ENCODE measurements at regions not wholly inside any gene's neighbourhood (a gene's known extent, or its start where the extent isn't known, plus 50 kb on each side); places are given as distances from the start of the nearest gene placed in this dataset.

GRCh38 chr13:44764302-44764692 is 188.2 kb upstream of the TSC22D1 start:
- H3K9me2 ChIP-seq (ENCODE audit: low read depth, low read length): no peaks in the 10 kb centered on the region
- H3K4me3 ChIP-seq (ENCODE audit: low read depth, low read length, poor library complexity, severe bottlenecking): no peak overlapping the region
- H2AFZ ChIP-seq (ENCODE audit: low read length): no peak overlapping the region
- no peaks in the 10 kb centered on the region for H3K79me2 ChIP-seq (ENCODE audit: insufficient read depth, low read length)
- TF ChIP-seq EZH2 (IDR thresholded peaks at IDR 0.05; ENCODE audit: borderline replicate concordance, low read length) (no peak), CTCF (IDR thresholded peaks at IDR 0.05; ENCODE audit: low read length) (no peak)
- H4K20me1 ChIP-seq (ENCODE audit: insufficient read depth, low read length): no peaks in the 10 kb centered on the region
- no peaks in the 10 kb centered on the region for H3K4me1 ChIP-seq (ENCODE audit: insufficient read depth, low read length, severe bottlenecking)
- no peak overlapping the region for H3K4me2 ChIP-seq (ENCODE audit: low read length)
- no peaks in the 10 kb centered on the region for H3K27me3 ChIP-seq (ENCODE audit: insufficient read depth, low read length)
- H3K9ac ChIP-seq (ENCODE audit: low read length): no peak overlapping the region
- no peaks in the 10 kb centered on the region for H3K36me3 ChIP-seq (ENCODE audit: insufficient read depth, low read length)
- no peaks in the 10 kb centered on the region; the same call in 1 of the 2 replicates for H3F3A ChIP-seq (ENCODE audit: insufficient read depth, low read length)
- H3K27ac ChIP-seq (ENCODE audit: low read depth, low read length, poor library complexity, severe bottlenecking): no peak overlapping the region
- no peaks in the 10 kb centered on the region for H3K9me3 ChIP-seq (ENCODE audit: low read length)

GRCh38 chr13:44763615-44764301 is 187.6 kb upstream of the TSC22D1 start:
- Histone ChIP-seq H3K9me3 (ENCODE audit: low read length) (no peaks in the 10 kb centered on the region), H3K9me2 (ENCODE audit: low read depth, low read length) (no peaks in the 10 kb centered on the region), H3K4me2 (ENCODE audit: low read length) (no peak overlapping the region), H3K9ac (ENCODE audit: low read length) (no peak overlapping the region), H3K27ac (ENCODE audit: low read depth, low read length, poor library complexity, severe bottlenecking) (no peak overlapping the region), H3K36me3 (ENCODE audit: insufficient read depth, low read length) (no peaks in the 10 kb centered on the region), H4K20me1 (ENCODE audit: insufficient read depth, low read length) (no peaks in the 10 kb centered on the region), H3K4me1 (ENCODE audit: insufficient read depth, low read length, severe bottlenecking) (no peaks in the 10 kb centered on the region), H3K79me2 (ENCODE audit: insufficient read depth, low read length) (no peaks in the 10 kb centered on the region), H2AFZ (ENCODE audit: low read length) (no peak overlapping the region), H3K27me3 (ENCODE audit: insufficient read depth, low read length) (no peaks in the 10 kb centered on the region), H3F3A (ENCODE audit: insufficient read depth, low read length) (no peaks in the 10 kb centered on the region; the same call in 1 of the 2 replicates), H3K4me3 (ENCODE audit: low read depth, low read length, poor library complexity, severe bottlenecking) (no peak overlapping the region)
- TF ChIP-seq EZH2 (IDR thresholded peaks at IDR 0.05; ENCODE audit: borderline replicate concordance, low read length): no peak
- no peak for TF ChIP-seq CTCF (IDR thresholded peaks at IDR 0.05; ENCODE audit: low read length)

GRCh38 chr13:44762911-44763310 is 186.8 kb upstream of the TSC22D1 start:
- no peaks in the 10 kb centered on the region; the same call in 1 of the 2 replicates for H3F3A ChIP-seq (ENCODE audit: insufficient read depth, low read length)
- H3K9me2 ChIP-seq (ENCODE audit: low read depth, low read length): no peaks in the 10 kb centered on the region
- no peaks in the 10 kb centered on the region for H3K9me3 ChIP-seq (ENCODE audit: low read length)
- H3K27ac ChIP-seq (ENCODE audit: low read depth, low read length, poor library complexity, severe bottlenecking): no peak overlapping the region
- no peak overlapping the region for H2AFZ ChIP-seq (ENCODE audit: low read length)
- no peaks in the 10 kb centered on the region for H3K79me2 ChIP-seq (ENCODE audit: insufficient read depth, low read length)
- H3K4me2 ChIP-seq (ENCODE audit: low read length): no peak overlapping the region
- H3K4me1 ChIP-seq (ENCODE audit: insufficient read depth, low read length, severe bottlenecking): no peaks in the 10 kb centered on the region
- no peaks in the 10 kb centered on the region for H3K27me3 ChIP-seq (ENCODE audit: insufficient read depth, low read length)
- TF ChIP-seq EZH2 (IDR thresholded peaks at IDR 0.05; ENCODE audit: borderline replicate concordance, low read length) (no peak), CTCF (IDR thresholded peaks at IDR 0.05; ENCODE audit: low read length) (no peak)
- H3K4me3 ChIP-seq (ENCODE audit: low read depth, low read length, poor library complexity, severe bottlenecking): no peak overlapping the region
- H3K9ac ChIP-seq (ENCODE audit: low read length): no peak overlapping the region
- H4K20me1 ChIP-seq (ENCODE audit: insufficient read depth, low read length): no peaks in the 10 kb centered on the region
- no peaks in the 10 kb centered on the region for H3K36me3 ChIP-seq (ENCODE audit: insufficient read depth, low read length)

Data from OCI-LY1 (cell line).